ENCODE measurements at regions not wholly inside any gene's neighbourhood (a gene's known extent, or its start where the extent isn't known, plus 50 kb on each side); places are given as distances from the start of the nearest gene placed in this dataset.
A peak's percentile ranks its signal among the peaks of the same experiment; 100 is the strongest.

DNA sequence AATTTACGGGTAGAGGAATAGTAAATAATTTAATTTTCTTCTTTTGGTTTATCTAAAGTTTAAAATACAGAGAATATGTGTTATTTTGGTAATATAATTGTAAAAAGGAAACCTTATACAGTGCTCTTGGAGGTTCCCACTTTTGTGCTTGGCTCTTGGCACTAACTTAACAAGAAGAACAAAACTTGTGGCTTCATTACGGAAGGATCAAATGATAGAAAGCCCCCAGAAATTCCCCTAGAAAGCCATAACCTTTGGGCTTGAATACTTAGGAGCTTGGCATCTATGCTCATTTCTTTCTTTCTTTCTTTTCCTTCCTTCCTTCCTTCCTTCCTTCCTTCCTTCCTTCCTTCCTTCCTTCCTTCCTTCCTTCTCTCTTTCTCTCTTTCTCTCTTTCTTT is 197.5 kb downstream of the SOX2 start:
- DNase-seq (ENCODE audit: low spot score) = no peak
- intact Hi-C loops (cut with micrococcal nuclease; ENCODE audit: unreplicated experiment) = no loop called here
- H4K20me1 ChIP-seq (ENCODE audit: insufficient read depth, low read length) = no peaks in the 10 kb centered on the region
- no peak overlapping the region for H3K27ac ChIP-seq (ENCODE audit: low read depth, low read length, poor library complexity, severe bottlenecking)
- H3K79me2 ChIP-seq (ENCODE audit: insufficient read depth, low read depth, low read length) = no peaks in the 10 kb centered on the region
- peaks cover 21% of the 10 kb centered on the region for H3K4me1 ChIP-seq (ENCODE audit: insufficient read depth, low read length, poor library complexity, severe bottlenecking)
- ChIA-PET POLR2A (interaction anchor here (0.7 to 1.2 kb wide), 2 partner anchors 9 to 10 kb away, joined by 3 to 4 read pairs; no protein-coding TSS in a partner anchor), CTCF (ENCODE audit: unreplicated experiment) (no interaction called here)
- BruUV-seq (replicated peaks) = no TSS peak
- TF ChIP-seq EZH2phosphoT487 (IDR thresholded peaks at IDR 0.05; ENCODE audit: borderline replicate concordance, low read depth, low read length) = no peak
- TF ChIP-seq, protein P1, sequence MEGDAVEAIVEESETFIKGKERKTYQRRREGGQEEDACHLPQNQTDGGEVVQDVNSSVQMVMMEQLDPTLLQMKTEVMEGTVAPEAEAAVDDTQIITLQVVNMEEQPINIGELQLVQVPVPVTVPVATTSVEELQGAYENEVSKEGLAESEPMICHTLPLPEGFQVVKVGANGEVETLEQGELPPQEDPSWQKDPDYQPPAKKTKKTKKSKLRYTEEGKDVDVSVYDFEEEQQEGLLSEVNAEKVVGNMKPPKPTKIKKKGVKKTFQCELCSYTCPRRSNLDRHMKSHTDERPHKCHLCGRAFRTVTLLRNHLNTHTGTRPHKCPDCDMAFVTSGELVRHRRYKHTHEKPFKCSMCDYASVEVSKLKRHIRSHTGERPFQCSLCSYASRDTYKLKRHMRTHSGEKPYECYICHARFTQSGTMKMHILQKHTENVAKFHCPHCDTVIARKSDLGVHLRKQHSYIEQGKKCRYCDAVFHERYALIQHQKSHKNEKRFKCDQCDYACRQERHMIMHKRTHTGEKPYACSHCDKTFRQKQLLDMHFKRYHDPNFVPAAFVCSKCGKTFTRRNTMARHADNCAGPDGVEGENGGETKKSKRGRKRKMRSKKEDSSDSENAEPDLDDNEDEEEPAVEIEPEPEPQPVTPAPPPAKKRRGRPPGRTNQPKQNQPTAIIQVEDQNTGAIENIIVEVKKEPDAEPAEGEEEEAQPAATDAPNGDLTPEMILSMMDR (conservative IDR thresholded peaks at IDR 0.05; ENCODE audit: low read length) = no peak
- H2AFZ ChIP-seq (ENCODE audit: low read length) = no peak overlapping the region
- H3K9me2 ChIP-seq (ENCODE audit: insufficient read depth, low read length) = no peaks in the 10 kb centered on the region
- no peak overlapping the region for H3K4me2 ChIP-seq (ENCODE audit: low read length)
- H3K9me3 ChIP-seq (ENCODE audit: low read length) = no peaks in the 10 kb centered on the region
- no peaks in the 10 kb centered on the region for H3K36me3 ChIP-seq (ENCODE audit: insufficient read depth, low read length)
- H3K4me3 ChIP-seq (ENCODE audit: low read depth, low read length, poor library complexity, severe bottlenecking) = no peak overlapping the region

GRCh38 chr3:181912384-181912783 is 200.7 kb downstream of the SOX2 start:
- H3K9me3 ChIP-seq (ENCODE audit: low read length) = no peaks in the 10 kb centered on the region
- H3K4me2 ChIP-seq (ENCODE audit: low read length) = no peak overlapping the region
- no TSS peak for BruUV-seq (replicated peaks)
- H4K20me1 ChIP-seq (ENCODE audit: insufficient read depth, low read length) = no peaks in the 10 kb centered on the region
- H3K9me2 ChIP-seq (ENCODE audit: insufficient read depth, low read length) = no peaks in the 10 kb centered on the region
- H3K4me1 ChIP-seq (ENCODE audit: insufficient read depth, low read length, poor library complexity, severe bottlenecking) = peaks cover 10% of the 10 kb centered on the region
- intact Hi-C loops (cut with micrococcal nuclease; ENCODE audit: unreplicated experiment) = no loop called here
- no peaks in the 10 kb centered on the region for H3K36me3 ChIP-seq (ENCODE audit: insufficient read depth, low read length)
- CTCF ChIA-PET (ENCODE audit: unreplicated experiment) = no interaction called here
- H3K4me3 ChIP-seq (ENCODE audit: low read depth, low read length, poor library complexity, severe bottlenecking) = no peak overlapping the region
- TF ChIP-seq EZH2phosphoT487 (IDR thresholded peaks at IDR 0.05; ENCODE audit: borderline replicate concordance, low read depth, low read length) = no peak
- TF ChIP-seq, protein P1 (conservative IDR thresholded peaks at IDR 0.05; ENCODE audit: low read length) = no peak
- no peak overlapping the region for H3K27ac ChIP-seq (ENCODE audit: low read depth, low read length, poor library complexity, severe bottlenecking)
- POLR2A ChIA-PET = interaction anchor here (1.4 kb wide), 1 partner anchor 20 kb away, joined by 3 read pairs; no protein-coding TSS in a partner anchor
- no peaks in the 10 kb centered on the region for H3K79me2 ChIP-seq (ENCODE audit: insufficient read depth, low read depth, low read length)
- no peak for DNase-seq (ENCODE audit: low spot score)
- H2AFZ ChIP-seq (ENCODE audit: low read length) = peak overlapping the region; percentile 70

- Histone ChIP-seq H3K9me3 (ENCODE audit: low read length) (no peaks in the 10 kb centered on the region), H3K9me2 (ENCODE audit: insufficient read depth, low read length) (no peaks in the 10 kb centered on the region), H4K20me1 (ENCODE audit: insufficient read depth, low read length) (no peaks in the 10 kb centered on the region), H3K4me3 (ENCODE audit: low read depth, low read length, poor library complexity, severe bottlenecking) (no peak overlapping the region), H3K36me3 (ENCODE audit: insufficient read depth, low read length) (no peaks in the 10 kb centered on the region), H3K4me2 (ENCODE audit: low read length) (no peak overlapping the region), H2AFZ (ENCODE audit: low read length) (no peak overlapping the region), H3K79me2 (ENCODE audit: insufficient read depth, low read depth, low read length) (no peaks in the 10 kb centered on the region), H3K27ac (ENCODE audit: low read depth, low read length, poor library complexity, severe bottlenecking) (no peak overlapping the region), H3K4me1 (ENCODE audit: insufficient read depth, low read length, poor library complexity, severe bottlenecking) (peaks cover 4% of the 10 kb centered on the region)
- POLR2A ChIA-PET = interaction anchor here (1.4 to 1.9 kb wide), 2 partner anchors 10 to 19 kb away, joined by 3 to 9 read pairs; no protein-coding TSS in a partner anchor
- CTCF ChIA-PET (ENCODE audit: unreplicated experiment) = no interaction called here
- no peak for DNase-seq (ENCODE audit: low spot score)
- intact Hi-C loops (cut with micrococcal nuclease; ENCODE audit: unreplicated experiment) = no loop called here
- BruUV-seq (replicated peaks) = no TSS peak
- TF ChIP-seq, protein P1 (conservative IDR thresholded peaks at IDR 0.05; ENCODE audit: low read length) = no peak
- no peak for TF ChIP-seq EZH2phosphoT487 (IDR thresholded peaks at IDR 0.05; ENCODE audit: borderline replicate concordance, low read depth, low read length)
Measured at GRCh38 chr3:181913254-181913653, 201.5 kb downstream of the SOX2 start.
